AG09319 (cell line): ENCODE measurements at regions not wholly inside any gene's neighbourhood (a gene's known extent, or its start where the extent isn't known, plus 50 kb on each side); places are given as distances from the start of the nearest gene placed in this dataset.

Source experiments
- DNase-seq: peaks from one replicate; pipeline ENCODE4 v3.0.0-alpha.2; 2010; ENCODE audit warnings: low read depth; ENCODE audit errors: extremely low read depth
- TF ChIP-seq, protein P1 (sequence below): IDR thresholded peaks from 2 replicates; pipeline ENCODE4 v1.5.1; 2011; ENCODE audit warnings: low read depth, mild to moderate bottlenecking, inconsistent platforms, low read length, moderate library complexity

DNA sequence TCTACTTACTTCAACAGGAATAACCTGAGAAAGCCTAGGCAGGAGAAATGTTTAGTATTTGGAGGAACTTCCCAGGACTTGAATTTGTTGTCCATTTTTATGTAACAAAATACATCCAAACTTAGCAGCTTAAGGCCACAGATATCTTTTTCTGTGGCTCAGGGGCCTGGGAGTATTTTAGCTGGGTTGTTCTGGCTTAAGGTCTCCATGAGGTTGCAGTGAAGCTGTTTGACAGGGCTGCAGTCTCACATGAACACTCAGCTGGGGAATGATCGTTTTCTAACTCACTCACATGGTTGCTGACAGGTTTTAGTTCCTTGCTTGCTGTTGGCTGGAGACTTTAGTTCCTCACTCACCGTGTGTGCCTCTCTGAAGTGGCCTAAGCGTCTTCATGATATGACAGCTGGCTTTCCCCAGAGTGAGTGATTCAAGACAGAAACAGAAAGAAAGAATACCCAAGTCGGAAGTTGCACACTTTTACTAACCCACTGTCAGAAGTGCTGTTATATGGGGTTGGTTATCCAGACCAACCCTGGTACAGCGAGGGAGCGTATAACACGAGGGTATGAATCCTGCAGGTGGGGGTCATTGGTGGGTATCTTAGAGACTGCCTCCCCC is 229.7 kb upstream of the TBL1XR1 start:
- TF ChIP-seq, protein P1, sequence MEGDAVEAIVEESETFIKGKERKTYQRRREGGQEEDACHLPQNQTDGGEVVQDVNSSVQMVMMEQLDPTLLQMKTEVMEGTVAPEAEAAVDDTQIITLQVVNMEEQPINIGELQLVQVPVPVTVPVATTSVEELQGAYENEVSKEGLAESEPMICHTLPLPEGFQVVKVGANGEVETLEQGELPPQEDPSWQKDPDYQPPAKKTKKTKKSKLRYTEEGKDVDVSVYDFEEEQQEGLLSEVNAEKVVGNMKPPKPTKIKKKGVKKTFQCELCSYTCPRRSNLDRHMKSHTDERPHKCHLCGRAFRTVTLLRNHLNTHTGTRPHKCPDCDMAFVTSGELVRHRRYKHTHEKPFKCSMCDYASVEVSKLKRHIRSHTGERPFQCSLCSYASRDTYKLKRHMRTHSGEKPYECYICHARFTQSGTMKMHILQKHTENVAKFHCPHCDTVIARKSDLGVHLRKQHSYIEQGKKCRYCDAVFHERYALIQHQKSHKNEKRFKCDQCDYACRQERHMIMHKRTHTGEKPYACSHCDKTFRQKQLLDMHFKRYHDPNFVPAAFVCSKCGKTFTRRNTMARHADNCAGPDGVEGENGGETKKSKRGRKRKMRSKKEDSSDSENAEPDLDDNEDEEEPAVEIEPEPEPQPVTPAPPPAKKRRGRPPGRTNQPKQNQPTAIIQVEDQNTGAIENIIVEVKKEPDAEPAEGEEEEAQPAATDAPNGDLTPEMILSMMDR: no peak
- DNase-seq: no peak

DNA sequence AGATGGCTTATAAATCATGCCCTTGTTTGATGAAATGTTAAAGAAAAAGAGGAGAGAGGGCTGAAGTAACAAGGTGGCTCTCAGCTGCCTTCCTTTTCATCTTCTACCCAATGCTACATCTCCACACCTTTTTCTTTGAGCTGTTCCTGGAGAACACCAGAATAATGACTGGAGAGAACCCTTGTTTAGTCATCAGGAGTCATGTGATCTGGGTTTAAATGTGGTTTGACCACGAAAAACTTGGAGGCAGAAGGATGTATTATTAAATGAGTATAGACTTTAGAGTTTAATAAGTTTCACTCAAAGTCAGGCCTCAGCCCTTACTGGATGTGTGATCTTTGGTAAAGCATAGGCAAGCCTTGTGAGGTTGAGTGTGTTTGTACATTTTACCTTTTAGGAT is 230.3 kb upstream of the TBL1XR1 start:
- TF ChIP-seq, protein P1: no peak
- no peak for DNase-seq

DNA sequence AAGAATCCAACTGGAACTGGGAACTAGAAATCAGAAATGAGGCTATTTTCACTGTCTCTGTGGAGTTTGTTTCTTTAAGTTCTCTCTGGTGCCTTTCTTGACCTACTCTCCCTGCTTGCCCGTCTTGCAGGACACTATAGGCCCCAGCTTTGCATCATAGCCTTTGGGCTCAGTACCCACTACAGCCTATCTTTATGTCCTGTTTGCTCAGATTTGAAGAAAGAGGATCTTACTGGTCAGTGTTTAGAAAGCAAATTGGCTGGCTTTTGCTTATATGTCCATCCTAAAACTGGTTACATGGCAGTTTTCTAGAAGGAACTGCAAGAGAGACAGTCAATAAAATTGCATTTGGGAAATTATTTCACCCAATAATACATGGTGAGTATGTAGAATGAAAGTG is 231.8 kb upstream of the TBL1XR1 start:
- TF ChIP-seq, protein P1: no peak
- no peak for DNase-seq

DNA sequence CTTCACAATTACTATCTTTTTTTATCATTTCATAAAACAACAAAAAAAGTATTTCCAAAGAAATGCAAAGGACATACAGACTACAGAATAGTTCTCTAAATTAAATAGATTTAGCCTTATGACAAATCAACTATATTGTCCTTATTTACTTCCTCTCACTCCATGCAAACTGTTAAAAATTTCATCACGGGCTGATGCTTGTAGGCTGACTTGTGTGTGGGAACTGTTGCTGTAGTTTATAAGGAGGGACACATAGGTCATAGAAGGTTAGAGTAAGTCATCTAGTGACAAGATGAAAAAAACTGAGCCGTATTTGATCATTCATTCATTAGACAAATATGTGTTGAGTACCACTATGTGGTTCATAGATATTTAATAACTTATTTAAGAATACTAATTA is 232.5 kb upstream of the TBL1XR1 start:
- TF ChIP-seq, protein P1: no peak
- DNase-seq: no peak

DNA sequence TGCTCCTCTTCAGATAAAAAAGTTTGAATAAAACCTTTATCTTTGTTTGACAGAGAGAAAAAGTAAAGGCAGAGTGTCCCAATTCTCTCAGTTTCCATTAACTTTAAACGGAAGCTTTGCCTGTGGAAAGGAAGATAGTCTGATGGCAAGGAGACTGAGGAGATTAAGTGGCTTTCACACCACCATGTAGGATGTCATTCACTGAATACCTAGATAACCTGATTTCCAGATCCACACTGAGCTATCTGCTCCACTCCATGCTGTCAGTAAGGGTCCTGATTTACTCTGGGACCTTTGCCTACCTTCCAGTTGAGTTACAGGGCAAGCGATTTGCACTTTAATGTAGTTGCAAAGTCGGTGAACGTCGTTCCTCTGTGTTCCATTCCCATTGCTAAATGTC is 233.4 kb upstream of the TBL1XR1 start:
- DNase-seq: no peak

DNA sequence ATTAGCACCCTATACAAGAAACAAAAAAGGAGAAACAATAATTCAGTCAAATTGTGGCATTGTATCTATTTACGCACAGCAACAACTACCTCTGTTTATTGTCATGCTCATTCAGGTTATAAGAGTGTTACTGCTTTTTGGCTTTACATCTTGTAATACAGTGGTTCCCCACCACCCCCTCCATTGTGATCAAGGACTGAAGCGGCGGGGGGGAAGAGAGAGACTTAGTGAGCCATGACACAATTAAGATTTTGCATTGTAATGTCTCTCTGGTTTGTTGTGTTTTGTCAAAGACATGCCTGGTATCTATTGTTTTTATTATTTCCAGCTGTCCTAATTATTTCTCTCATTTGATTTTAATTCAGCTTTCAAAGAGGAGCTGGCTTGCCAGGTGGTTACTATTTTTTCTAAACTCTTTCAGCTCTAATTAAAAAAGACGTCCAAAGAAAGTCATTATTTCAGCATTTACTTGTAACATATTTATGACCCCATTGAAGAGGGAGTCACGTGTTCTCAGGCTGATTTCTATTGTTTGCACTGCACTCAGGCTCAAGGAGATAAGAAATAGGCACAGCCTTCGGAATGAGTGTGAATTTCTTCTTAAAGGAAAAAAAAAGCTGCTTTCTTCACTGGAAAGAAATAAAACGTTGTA is 234.4 kb upstream of the TBL1XR1 start:
- TF ChIP-seq, protein P1: no peak
- DNase-seq: no peak

More for the DNA sequence above, 233.4 kb upstream of the TBL1XR1 start:
- TF ChIP-seq, protein P1: no peak

DNA sequence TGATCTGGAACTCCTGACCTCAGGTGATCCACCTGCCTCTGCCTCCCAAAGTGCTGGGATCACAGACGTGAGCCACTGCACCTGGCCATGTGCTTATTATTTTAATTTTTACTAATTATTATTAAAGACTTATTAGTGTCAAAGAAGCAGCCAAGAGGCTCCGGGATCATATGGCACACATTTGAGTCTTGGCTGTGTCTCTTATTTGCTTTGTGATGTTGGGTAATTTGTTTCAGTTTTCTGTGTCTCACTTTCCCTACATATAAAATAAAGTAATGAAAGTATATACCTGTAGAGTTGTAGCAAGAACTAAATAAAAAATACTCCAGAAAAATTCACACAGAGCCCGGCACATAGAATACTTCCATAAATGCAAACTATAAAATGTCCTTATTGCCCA is 238.0 kb upstream of the TBL1XR1 start:
- TF ChIP-seq, protein P1: no peak
- no peak for DNase-seq
